Stimulated activated CD4-positive, alpha-beta T cell treated with anti-CD3 and anti-CD28 coated beads, Interleukin-1b, Interleukin-23, amount 100 ng/mL, for 24 hours (primary cell): ENCODE measurements at regions not wholly inside any gene's neighbourhood (a gene's known extent, or its start where the extent isn't known, plus 50 kb on each side); places are given as distances from the start of the nearest gene placed in this dataset.
"Not testable (repeated sequence)": the region's sequence is repeated elsewhere in the genome, so short reads cannot be mapped to it uniquely, and the experiment has no call there.

Experiments
- DNase-seq, 4 experiments: peaks; one replicate each; pipeline ENCODE4 v3.0.0-alpha.2; 2020; ENCODE audit warnings: low read depth in 4 of 4, low spot score in 1 of 4

GRCh38 chr1:60562740-60563139, 489.2 kb upstream of the C1orf87 start:
- DNase-seq, result no peak

- DNase-seq, result no peak
Observed at GRCh38 chr1:60560701-60561100, 487.1 kb upstream of the C1orf87 start.

GRCh38 chr1:60558236-60558635, 484.7 kb upstream of the C1orf87 start:
- DNase-seq, result no peak

GRCh38 chr1:60553730-60554129, 480.2 kb upstream of the C1orf87 start:
- no peak for DNase-seq

GRCh38 chr1:60547821-60548220, 474.3 kb upstream of the C1orf87 start:
- no peak for DNase-seq

GRCh38 chr1:60541831-60542532, 468.4 kb upstream of the C1orf87 start:
- no peak for DNase-seq

- DNase-seq, result no peak
Observed at GRCh38 chr1:60540141-60540540, 466.6 kb upstream of the C1orf87 start.

GRCh38 chr1:60535713-60536112, 462.1 kb upstream of the C1orf87 start:
- no peak for DNase-seq

- no peak for DNase-seq
Observed at GRCh38 chr1:60527567-60527966, 454.0 kb upstream of the C1orf87 start.

- DNase-seq, result no peak
Observed at GRCh38 chr1:60516996-60517395, 443.4 kb upstream of the C1orf87 start.

- DNase-seq, result no peak
Observed at GRCh38 chr1:60510162-60510561, 436.6 kb upstream of the C1orf87 start.

GRCh38 chr1:60504206-60504840, 430.8 kb upstream of the C1orf87 start:
- no peak for DNase-seq

GRCh38 chr1:60503266-60503925, 429.8 kb upstream of the C1orf87 start:
- no peak for DNase-seq

- DNase-seq, result no peak
Observed at GRCh38 chr1:60502506-60502905, 428.9 kb upstream of the C1orf87 start.

GRCh38 chr1:60489916-60490480, 416.4 kb upstream of the C1orf87 start:
- DNase-seq, result not testable (repeated sequence)

- no peak for DNase-seq
Observed at GRCh38 chr1:60488847-60489246, 415.3 kb upstream of the C1orf87 start.

- DNase-seq, result no peak
Observed at GRCh38 chr1:60487565-60488345, 414.2 kb upstream of the C1orf87 start.

GRCh38 chr1:60483509-60483908, 409.9 kb upstream of the C1orf87 start:
- DNase-seq, result no peak

- no peak for DNase-seq
Observed at GRCh38 chr1:60470246-60470645, 396.7 kb upstream of the C1orf87 start.

GRCh38 chr1:60463786-60464185, 390.2 kb upstream of the C1orf87 start:
- no peak for DNase-seq

- no peak for DNase-seq
Observed at GRCh38 chr1:60463146-60463545, 389.6 kb upstream of the C1orf87 start.
